OCI-LY7 (cell line): ENCODE measurements at regions not wholly inside any gene's neighbourhood (a gene's known extent, or its start where the extent isn't known, plus 50 kb on each side); places are given as distances from the start of the nearest gene placed in this dataset.

Experiments used
- EZH2phosphoT487 ChIP-seq: fragments of 200-600 bp; sonication (generic); IDR thresholded peaks from 2 replicates; pipeline ENCODE4 v1.6.1; 2018; ENCODE audit warnings: low read depth, borderline replicate concordance, mild to moderate bottlenecking, mixed run types, antibody characterized with exemption, low read length, moderate library complexity, mixed read lengths
- TF ChIP-seq, protein P1 (sequence below): fragments of 200-600 bp; sonication (generic); conservative IDR thresholded peaks from 2 replicates; pipeline ENCODE4 v1.5.1; 2014; ENCODE audit warnings: mild to moderate bottlenecking, antibody characterized with exemption, low read length, moderate library complexity, mixed read lengths

DNA sequence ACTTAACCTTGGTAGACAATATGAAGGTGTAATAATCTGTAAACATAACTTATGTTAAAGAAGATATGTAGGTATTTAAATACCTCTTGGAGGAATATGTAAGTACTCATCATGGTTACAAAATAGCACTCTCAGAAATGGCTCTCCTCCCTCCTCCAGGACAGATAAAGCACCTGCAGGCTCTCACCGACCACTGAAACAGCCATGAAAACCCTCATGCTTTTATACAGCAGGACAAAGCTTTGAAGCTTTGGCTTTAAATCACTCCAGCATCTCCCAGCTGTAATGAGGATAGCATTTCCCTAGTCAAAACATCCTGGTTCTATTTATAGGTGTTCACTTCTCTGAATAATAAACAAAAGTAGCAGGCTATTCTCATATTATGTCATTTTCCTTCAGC, 69.1 kb upstream of the PMFBP1 start:
- TF ChIP-seq, protein P1, sequence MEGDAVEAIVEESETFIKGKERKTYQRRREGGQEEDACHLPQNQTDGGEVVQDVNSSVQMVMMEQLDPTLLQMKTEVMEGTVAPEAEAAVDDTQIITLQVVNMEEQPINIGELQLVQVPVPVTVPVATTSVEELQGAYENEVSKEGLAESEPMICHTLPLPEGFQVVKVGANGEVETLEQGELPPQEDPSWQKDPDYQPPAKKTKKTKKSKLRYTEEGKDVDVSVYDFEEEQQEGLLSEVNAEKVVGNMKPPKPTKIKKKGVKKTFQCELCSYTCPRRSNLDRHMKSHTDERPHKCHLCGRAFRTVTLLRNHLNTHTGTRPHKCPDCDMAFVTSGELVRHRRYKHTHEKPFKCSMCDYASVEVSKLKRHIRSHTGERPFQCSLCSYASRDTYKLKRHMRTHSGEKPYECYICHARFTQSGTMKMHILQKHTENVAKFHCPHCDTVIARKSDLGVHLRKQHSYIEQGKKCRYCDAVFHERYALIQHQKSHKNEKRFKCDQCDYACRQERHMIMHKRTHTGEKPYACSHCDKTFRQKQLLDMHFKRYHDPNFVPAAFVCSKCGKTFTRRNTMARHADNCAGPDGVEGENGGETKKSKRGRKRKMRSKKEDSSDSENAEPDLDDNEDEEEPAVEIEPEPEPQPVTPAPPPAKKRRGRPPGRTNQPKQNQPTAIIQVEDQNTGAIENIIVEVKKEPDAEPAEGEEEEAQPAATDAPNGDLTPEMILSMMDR = no peak
- no peak for TF ChIP-seq EZH2phosphoT487
